ENCODE measurements at regions not wholly inside any gene's neighbourhood (a gene's known extent, or its start where the extent isn't known, plus 50 kb on each side); places are given as distances from the start of the nearest gene placed in this dataset.

DNA sequence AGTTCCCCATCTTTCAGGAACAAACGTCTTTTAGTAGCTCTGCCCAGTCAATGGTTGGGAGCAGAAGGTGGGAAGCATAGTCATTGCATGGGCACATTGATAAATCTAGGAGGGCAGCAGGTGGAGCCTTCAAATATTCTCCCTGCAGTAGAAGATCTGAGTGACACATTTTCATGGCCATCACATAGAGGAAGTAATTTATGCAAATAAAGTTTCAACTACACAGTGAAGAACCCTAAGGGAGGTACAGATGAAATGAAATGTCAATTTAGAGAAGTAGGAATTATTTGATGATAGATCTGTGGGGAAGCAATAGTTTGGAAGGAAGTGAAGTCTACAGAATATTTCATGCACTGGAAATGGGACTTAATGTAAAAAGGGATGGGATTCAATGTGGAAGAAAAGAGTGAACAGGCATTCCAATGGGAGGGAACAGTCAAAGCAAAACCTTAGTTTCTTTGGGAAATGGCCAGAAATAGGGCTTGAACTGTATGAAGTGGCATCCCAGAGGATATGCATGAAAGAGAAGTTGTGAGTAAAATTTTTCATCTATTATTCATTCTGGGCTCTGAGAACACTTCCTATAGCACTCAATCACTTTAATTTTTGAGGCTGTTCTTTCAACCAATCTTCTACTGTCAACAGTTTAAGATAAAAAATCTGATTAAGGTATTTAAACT lies 256.2 kb upstream of the LUZP2 start:
- TF ChIP-seq ZNF8 (CRISPR knock-in tag; IDR thresholded peaks at IDR 0.05), result no peak
- TF ChIP-seq TOX (CRISPR knock-in tag; IDR thresholded peaks at IDR 0.05; ENCODE audit: borderline replicate concordance), result no peak
- no peak for TF ChIP-seq ARNTL (CRISPR knock-in tag; IDR thresholded peaks at IDR 0.05; ENCODE audit: borderline replicate concordance, low read depth)
- no peak for TF ChIP-seq GLIS3 (CRISPR knock-in tag; IDR thresholded peaks at IDR 0.05)
- TF ChIP-seq, protein P1, sequence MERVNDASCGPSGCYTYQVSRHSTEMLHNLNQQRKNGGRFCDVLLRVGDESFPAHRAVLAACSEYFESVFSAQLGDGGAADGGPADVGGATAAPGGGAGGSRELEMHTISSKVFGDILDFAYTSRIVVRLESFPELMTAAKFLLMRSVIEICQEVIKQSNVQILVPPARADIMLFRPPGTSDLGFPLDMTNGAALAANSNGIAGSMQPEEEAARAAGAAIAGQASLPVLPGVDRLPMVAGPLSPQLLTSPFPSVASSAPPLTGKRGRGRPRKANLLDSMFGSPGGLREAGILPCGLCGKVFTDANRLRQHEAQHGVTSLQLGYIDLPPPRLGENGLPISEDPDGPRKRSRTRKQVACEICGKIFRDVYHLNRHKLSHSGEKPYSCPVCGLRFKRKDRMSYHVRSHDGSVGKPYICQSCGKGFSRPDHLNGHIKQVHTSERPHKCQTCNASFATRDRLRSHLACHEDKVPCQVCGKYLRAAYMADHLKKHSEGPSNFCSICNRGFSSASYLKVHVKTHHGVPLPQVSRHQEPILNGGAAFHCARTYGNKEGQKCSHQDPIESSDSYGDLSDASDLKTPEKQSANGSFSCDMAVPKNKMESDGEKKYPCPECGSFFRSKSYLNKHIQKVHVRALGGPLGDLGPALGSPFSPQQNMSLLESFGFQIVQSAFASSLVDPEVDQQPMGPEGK (CRISPR knock-in tag; IDR thresholded peaks at IDR 0.05; ENCODE audit: borderline replicate concordance), result no peak
- TF ChIP-seq ZFP3 (CRISPR knock-in tag; IDR thresholded peaks at IDR 0.05), result no peak
- TF ChIP-seq, protein P2, sequence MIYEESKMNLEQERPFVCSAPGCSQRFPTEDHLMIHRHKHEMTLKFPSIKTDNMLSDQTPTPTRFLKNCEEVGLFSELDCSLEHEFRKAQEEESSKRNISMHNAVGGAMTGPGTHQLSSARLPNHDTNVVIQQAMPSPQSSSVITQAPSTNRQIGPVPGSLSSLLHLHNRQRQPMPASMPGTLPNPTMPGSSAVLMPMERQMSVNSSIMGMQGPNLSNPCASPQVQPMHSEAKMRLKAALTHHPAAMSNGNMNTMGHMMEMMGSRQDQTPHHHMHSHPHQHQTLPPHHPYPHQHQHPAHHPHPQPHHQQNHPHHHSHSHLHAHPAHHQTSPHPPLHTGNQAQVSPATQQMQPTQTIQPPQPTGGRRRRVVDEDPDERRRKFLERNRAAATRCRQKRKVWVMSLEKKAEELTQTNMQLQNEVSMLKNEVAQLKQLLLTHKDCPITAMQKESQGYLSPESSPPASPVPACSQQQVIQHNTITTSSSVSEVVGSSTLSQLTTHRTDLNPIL (CRISPR knock-in tag; IDR thresholded peaks at IDR 0.05; ENCODE audit: low read depth), result no peak
- TF ChIP-seq ZNF565 (CRISPR knock-in tag; conservative IDR thresholded peaks at IDR 0.05; ENCODE audit: low read depth), result no peak
- TF ChIP-seq CSDC2 (CRISPR knock-in tag; IDR thresholded peaks at IDR 0.05), result no peak
